Activated CD8-positive, alpha-beta memory T cell treated with anti-CD3 and anti-CD28 coated beads, Interleukin-2, amount 50 U/mL, for 1 hour (primary cell): ENCODE measurements at regions not wholly inside any gene's neighbourhood (a gene's known extent, or its start where the extent isn't known, plus 50 kb on each side); places are given as distances from the start of the nearest gene placed in this dataset.

Experiments used
- DNase-seq: peaks from one replicate; pipeline ENCODE4 v3.0.0-alpha.2; 2020; ENCODE audit errors: extremely low read depth

GRCh38 chr5:125600559-125600958, 822.6 kb upstream of the GRAMD2B start:
- DNase-seq = no peak

- no peak for DNase-seq
Observed at GRCh38 chr5:125602184-125602583, 821.0 kb upstream of the GRAMD2B start.

- no peak for DNase-seq
Observed at GRCh38 chr5:125603321-125603720, 819.9 kb upstream of the GRAMD2B start.

GRCh38 chr5:125604104-125604503, 819.1 kb upstream of the GRAMD2B start:
- no peak for DNase-seq

GRCh38 chr5:125607018-125607417, 816.2 kb upstream of the GRAMD2B start:
- no peak for DNase-seq

GRCh38 chr5:125609011-125609410, 814.2 kb upstream of the GRAMD2B start:
- no peak for DNase-seq

GRCh38 chr5:125610892-125611291, 812.3 kb upstream of the GRAMD2B start:
- no peak for DNase-seq

- DNase-seq = no peak
Observed at GRCh38 chr5:125611541-125611940, 811.7 kb upstream of the GRAMD2B start.

GRCh38 chr5:125612181-125612721, 811.0 kb upstream of the GRAMD2B start:
- no peak for DNase-seq

GRCh38 chr5:125612776-125613175, 810.4 kb upstream of the GRAMD2B start:
- no peak for DNase-seq

- no peak for DNase-seq
Observed at GRCh38 chr5:125630237-125630636, 793.0 kb upstream of the GRAMD2B start.

- no peak for DNase-seq
Observed at GRCh38 chr5:125633523-125633922, 789.7 kb upstream of the GRAMD2B start.

GRCh38 chr5:125634216-125634835, 788.9 kb upstream of the GRAMD2B start:
- DNase-seq = no peak

GRCh38 chr5:125639858-125640257, 783.4 kb upstream of the GRAMD2B start:
- DNase-seq = no peak

GRCh38 chr5:125652761-125653160, 770.4 kb upstream of the GRAMD2B start:
- no peak for DNase-seq

GRCh38 chr5:125654392-125654791, 768.8 kb upstream of the GRAMD2B start:
- no peak for DNase-seq

GRCh38 chr5:125655156-125655555, 768.1 kb upstream of the GRAMD2B start:
- no peak for DNase-seq

- DNase-seq = no peak
Observed at GRCh38 chr5:125657936-125658335, 765.3 kb upstream of the GRAMD2B start.

- no peak for DNase-seq
Observed at GRCh38 chr5:125659316-125660023, 763.7 kb upstream of the GRAMD2B start.

- DNase-seq = no peak
Observed at GRCh38 chr5:125660231-125660895, 762.8 kb upstream of the GRAMD2B start.

GRCh38 chr5:125661584-125661983, 761.6 kb upstream of the GRAMD2B start:
- no peak for DNase-seq

- no peak for DNase-seq
Observed at GRCh38 chr5:125668884-125669283, 754.3 kb upstream of the GRAMD2B start.
